GM23338 (cell line): ENCODE measurements at regions not wholly inside any gene's neighbourhood (a gene's known extent, or its start where the extent isn't known, plus 50 kb on each side); places are given as distances from the start of the nearest gene placed in this dataset.

ENCODE experiments used
- ATAC-seq: fragments of 200-7000 bp; cut with Tn5 transposase; 3 replicates; pipeline ENCODE4 v1.9.1; 2020
- DNase-seq: peaks from one replicate; pipeline ENCODE4 v3.0.0-alpha.2; 2015; ENCODE audit warnings: low spot score
- H2AFZ ChIP-seq: fragments of 200-600 bp; sonication (generic); 2 replicates; pipeline ENCODE4 v1.8.0; 2016; ENCODE audit warnings: antibody characterized with exemption, mild to moderate bottlenecking, moderate library complexity
- H3F3A ChIP-seq: fragments of 200-600 bp; sonication (generic); replicated peaks from 2 replicates; pipeline ENCODE4 v1.8.0; 2017; ENCODE audit warnings: antibody characterized with exemption, mixed run types, low read depth
- H3K27ac ChIP-seq: fragments of 200-600 bp; sonication (generic); 2 replicates; pipeline ENCODE4 v1.6.1; 2016; ENCODE audit warnings: low read depth
- H3K27me3 ChIP-seq: fragments of 200-600 bp; sonication (generic); 2 replicates; pipeline ENCODE4 v1.8.0; 2016; ENCODE audit warnings: mild to moderate bottlenecking, mixed run types, moderate library complexity; ENCODE audit not compliant: insufficient read depth
- H3K36me3 ChIP-seq: fragments of 200-600 bp; sonication (generic); 2 replicates; pipeline ENCODE4 v1.8.0; 2016; ENCODE audit warnings: mild to moderate bottlenecking; ENCODE audit not compliant: insufficient read depth
- H3K4me1 ChIP-seq: fragments of 200-600 bp; sonication (generic); 2 replicates; pipeline ENCODE4 v1.8.0; 2016; ENCODE audit warnings: mild to moderate bottlenecking, moderate library complexity; ENCODE audit not compliant: insufficient read depth
- H3K4me2 ChIP-seq: fragments of 200-600 bp; sonication (generic); 2 replicates; pipeline ENCODE4 v1.7.1; 2017; ENCODE audit warnings: mixed run types
- H3K4me3 ChIP-seq: fragments of 200-600 bp; sonication (generic); 2 replicates; pipeline ENCODE4 v1.6.1; 2016; ENCODE audit warnings: mixed run types
- H3K79me2 ChIP-seq: fragments of 200-600 bp; sonication (generic); replicated peaks from 2 replicates; pipeline ENCODE4 v1.8.0; 2017; ENCODE audit warnings: mild to moderate bottlenecking; ENCODE audit not compliant: insufficient read depth
- H3K9me2 ChIP-seq: fragments of 200-600 bp; sonication (generic); 2 replicates; pipeline ENCODE4 v1.8.0; 2017; ENCODE audit not compliant: insufficient read depth
- H4K20me1 ChIP-seq: fragments of 200-600 bp; sonication (generic); replicated peaks from 2 replicates; pipeline ENCODE4 v1.8.0; 2017; ENCODE audit warnings: mild to moderate bottlenecking; ENCODE audit not compliant: insufficient read depth
- H3K27ac Mint-ChIP-seq: 2 replicates; pipeline ENCODE4 v1.8.0; 2020; ENCODE audit warnings: inconsistent platforms, mild to moderate bottlenecking, moderate library complexity, mixed read lengths
- H3K27me3 Mint-ChIP-seq: 3 replicates; pipeline ENCODE4 v1.8.0; 2022; ENCODE audit warnings: low read depth, mild to moderate bottlenecking, moderate library complexity, mixed read lengths, inconsistent platforms; ENCODE audit not compliant: insufficient read depth, poor library complexity
- H3K36me3 Mint-ChIP-seq: 3 replicates; pipeline ENCODE4 v1.8.0; 2021; ENCODE audit warnings: low read depth, mild to moderate bottlenecking, inconsistent platforms, moderate library complexity, mixed read lengths
- H3K4me1 Mint-ChIP-seq: 3 replicates; pipeline ENCODE4 v1.8.0; 2020; ENCODE audit warnings: mild to moderate bottlenecking, inconsistent platforms, mixed read lengths
- H3K4me3 Mint-ChIP-seq: 3 replicates; pipeline ENCODE4 v1.8.0; 2021; ENCODE audit warnings: moderate library complexity, mild to moderate bottlenecking, inconsistent platforms, mixed read lengths
- H3K9me3 Mint-ChIP-seq: 3 replicates; pipeline ENCODE4 v1.8.0; 2020; ENCODE audit warnings: moderate library complexity, mild to moderate bottlenecking, inconsistent platforms, mixed read lengths
- CREB1 ChIP-seq: fragments of 250-450 bp; sonication (Bioruptor Pico); IDR thresholded peaks from 2 replicates; pipeline ENCODE4 v1.5.0; 2020; ENCODE audit warnings: low read depth, mild to moderate bottlenecking, moderate library complexity
- ETS1 ChIP-seq: IDR thresholded peaks from 2 replicates; pipeline ENCODE4 v1.6.1; 2016; ENCODE audit warnings: antibody characterized with exemption
- EZH2phosphoT487 ChIP-seq: fragments of 200-600 bp; sonication (generic); IDR thresholded peaks from one replicate; pipeline ENCODE4 v1.8.1; 2018; ENCODE audit warnings: antibody characterized with exemption; ENCODE audit not compliant: unreplicated experiment
- JUNB ChIP-seq: IDR thresholded peaks from one replicate; pipeline ENCODE4 v1.6.1; 2016; ENCODE audit warnings: antibody characterized with exemption; ENCODE audit not compliant: unreplicated experiment
- NANOG ChIP-seq: IDR thresholded peaks from 2 replicates; pipeline ENCODE4 v1.6.1; 2016; ENCODE audit warnings: antibody characterized with exemption, borderline replicate concordance
- POLR2AphosphoS5 ChIP-seq: IDR thresholded peaks from 2 replicates; pipeline ENCODE4 v1.6.1; 2016; ENCODE audit warnings: antibody characterized with exemption, low read depth
- REST ChIP-seq: IDR thresholded peaks from one replicate; pipeline ENCODE4 v1.6.1; 2018; ENCODE audit warnings: antibody characterized with exemption; ENCODE audit not compliant: unreplicated experiment
- STAT1 ChIP-seq: IDR thresholded peaks from one replicate; pipeline ENCODE4 v1.6.1; 2016; ENCODE audit warnings: antibody characterized with exemption; ENCODE audit not compliant: unreplicated experiment
- ZNF114 ChIP-seq: fragments of 250-450 bp; sonication (Bioruptor Pico); IDR thresholded peaks from 2 replicates; pipeline ENCODE4 v1.5.0; 2020; ENCODE audit warnings: mild to moderate bottlenecking, moderate library complexity
- ZNF331 ChIP-seq: fragments of 250-450 bp; sonication (Bioruptor Pico); IDR thresholded peaks from 2 replicates; pipeline ENCODE4 v1.5.0; 2020; ENCODE audit warnings: low read depth, mild to moderate bottlenecking, moderate library complexity

GRCh38 chr3:55156851-55157650 lies 229.2 kb upstream of the LRTM1 start:
- no peak overlapping the region for H2AFZ ChIP-seq
- no peaks in the 10 kb centered on the region for H4K20me1 ChIP-seq
- Mint-ChIP-seq H3K27ac (no peak overlapping the region), H3K4me1 (no peaks in the 10 kb centered on the region; the same call in 2 of the 3 replicates), H3K4me3 (no peak overlapping the region), H3K36me3 (no peaks in the 10 kb centered on the region), H3K27me3 (no peaks in the 10 kb centered on the region), H3K9me3 (no peaks in the 10 kb centered on the region)
- no peak for ATAC-seq
- no peaks in the 10 kb centered on the region for H3F3A ChIP-seq
- H3K4me3 ChIP-seq: no peak overlapping the region
- no peak overlapping the region for H3K27ac ChIP-seq
- no peaks in the 10 kb centered on the region for H3K79me2 ChIP-seq
- H3K4me1 ChIP-seq: no peaks in the 10 kb centered on the region
- H3K27me3 ChIP-seq: no peaks in the 10 kb centered on the region
- no peak overlapping the region for H3K4me2 ChIP-seq
- H3K36me3 ChIP-seq: no peaks in the 10 kb centered on the region
- 0 out of 2 replicates have a peak, but pooled peaks cover 3% of the 10 kb centered on the region for H3K9me2 ChIP-seq
- TF ChIP-seq CREB1 (CRISPR knock-in tag) (no peak), NANOG (no peak), JUNB (no peak), ZNF331 (no peak)
- no peak for DNase-seq

GRCh38 chr3:55147856-55148720 lies 220.2 kb upstream of the LRTM1 start:
- Mint-ChIP-seq H3K4me3 (no peak overlapping the region), H3K4me1 (no peaks in the 10 kb centered on the region), H3K27ac (no peak overlapping the region), H3K9me3 (no peaks in the 10 kb centered on the region), H3K27me3 (no peaks in the 10 kb centered on the region), H3K36me3 (no peaks in the 10 kb centered on the region)
- H3K27ac ChIP-seq: no peak overlapping the region
- no peaks in the 10 kb centered on the region for H4K20me1 ChIP-seq
- H3K27me3 ChIP-seq: no peaks in the 10 kb centered on the region
- no peak for ATAC-seq
- DNase-seq: no peak
- H3F3A ChIP-seq: no peaks in the 10 kb centered on the region
- no peak overlapping the region for H2AFZ ChIP-seq
- H3K79me2 ChIP-seq: no peaks in the 10 kb centered on the region
- H3K4me1 ChIP-seq: no peaks in the 10 kb centered on the region
- H3K4me3 ChIP-seq: no peak overlapping the region
- no peaks in the 10 kb centered on the region for H3K36me3 ChIP-seq
- H3K4me2 ChIP-seq: no peak overlapping the region
- H3K9me2 ChIP-seq: no peaks in the 10 kb centered on the region
- TF ChIP-seq POLR2AphosphoS5 (no peak), ETS1 (no peak), EZH2phosphoT487 (no peak), REST (no peak), JUNB (no peak), STAT1 (no peak), ZNF114 (CRISPR knock-in tag) (no peak), CREB1 (CRISPR knock-in tag) (no peak)
